Right lobe of liver (tissue), 4 donors: ENCODE measurements at regions not wholly inside any gene's neighbourhood (a gene's known extent, or its start where the extent isn't known, plus 50 kb on each side); places are given as distances from the start of the nearest gene placed in this dataset.

Experiments used
- POLR2A ChIP-seq: fragments of 450-650 bp; IDR thresholded peaks from one replicate; pipeline ENCODE4 v1.6.1; 2017; ENCODE audit warnings: antibody characterized with exemption, mild to moderate bottlenecking
- TF ChIP-seq, protein P1 (sequence below), 4 donors: fragments of 200-600 bp in 3 of 4; fragments of 450-650 bp in 1 of 4; IDR thresholded peaks; one replicate each; pipeline versions ENCODE4 v1.5.1 to v1.8.0; 2016 to 2022; ENCODE audit warnings: antibody characterized with exemption in 4 of 4, mild to moderate bottlenecking in 2 of 4
- donor health status: DM: no; HTN: no; CAD: no.
- donor health status: DM: no; HTN: no; CAD: no.
- donor health status: DM: no; HTN: yes; CAD: no.

- TF ChIP-seq POLR2A = no peak
- TF ChIP-seq, protein P1, sequence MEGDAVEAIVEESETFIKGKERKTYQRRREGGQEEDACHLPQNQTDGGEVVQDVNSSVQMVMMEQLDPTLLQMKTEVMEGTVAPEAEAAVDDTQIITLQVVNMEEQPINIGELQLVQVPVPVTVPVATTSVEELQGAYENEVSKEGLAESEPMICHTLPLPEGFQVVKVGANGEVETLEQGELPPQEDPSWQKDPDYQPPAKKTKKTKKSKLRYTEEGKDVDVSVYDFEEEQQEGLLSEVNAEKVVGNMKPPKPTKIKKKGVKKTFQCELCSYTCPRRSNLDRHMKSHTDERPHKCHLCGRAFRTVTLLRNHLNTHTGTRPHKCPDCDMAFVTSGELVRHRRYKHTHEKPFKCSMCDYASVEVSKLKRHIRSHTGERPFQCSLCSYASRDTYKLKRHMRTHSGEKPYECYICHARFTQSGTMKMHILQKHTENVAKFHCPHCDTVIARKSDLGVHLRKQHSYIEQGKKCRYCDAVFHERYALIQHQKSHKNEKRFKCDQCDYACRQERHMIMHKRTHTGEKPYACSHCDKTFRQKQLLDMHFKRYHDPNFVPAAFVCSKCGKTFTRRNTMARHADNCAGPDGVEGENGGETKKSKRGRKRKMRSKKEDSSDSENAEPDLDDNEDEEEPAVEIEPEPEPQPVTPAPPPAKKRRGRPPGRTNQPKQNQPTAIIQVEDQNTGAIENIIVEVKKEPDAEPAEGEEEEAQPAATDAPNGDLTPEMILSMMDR (IDR thresholded peaks at IDR 0.05) = no peak
Observed at GRCh38 chr5:71996789-71997188, 110.5 kb upstream of the MAP1B start.
